Activated T-cell treated with anti-CD3 and anti-CD28 coated beads, Interleukin-2, amount 50 U/mL, for 72 hours (primary cell): ENCODE measurements at regions not wholly inside any gene's neighbourhood (a gene's known extent, or its start where the extent isn't known, plus 50 kb on each side); places are given as distances from the start of the nearest gene placed in this dataset.
"Not testable (repeated sequence)": the region's sequence is repeated elsewhere in the genome, so short reads cannot be mapped to it uniquely, and the experiment has no call there.

Experiments
- ATAC-seq, 2 donors: fragments of 150-1000 bp; cut with Tn5 transposase; replicated peaks in 1 of 2; 2 replicates each; pipeline ENCODE4 v1.10.0; 2021; ENCODE audit warnings: moderate library complexity in 2 of 2, mild to moderate bottlenecking in 1 of 2
- DNase-seq, 2 donors: peaks; one replicate each; pipeline ENCODE4 v3.0.0; 2021 to 2022; ENCODE audit warnings: mixed read lengths in 1 of 2
- H3K27ac Mint-ChIP-seq: one replicate; pipeline ENCODE4 v1.8.0; 2022; ENCODE audit warnings: mild to moderate bottlenecking, moderate library complexity, mixed read lengths
- H3K27me3 Mint-ChIP-seq: one replicate; pipeline ENCODE4 v1.8.0; 2022; ENCODE audit warnings: low read depth, mixed read lengths
- H3K36me3 Mint-ChIP-seq, 2 donors: one replicate each; pipeline ENCODE4 v1.8.0; 2022; ENCODE audit warnings: mixed read lengths in 2 of 2, mild to moderate bottlenecking in 1 of 2; ENCODE audit not compliant: insufficient read depth in 2 of 2
- H3K4me1 Mint-ChIP-seq: one replicate; pipeline ENCODE4 v1.8.0; 2022; ENCODE audit warnings: low read depth, mixed read lengths
- H3K4me3 Mint-ChIP-seq, 2 donors: one replicate each; pipeline ENCODE4 v1.8.0; 2022; ENCODE audit warnings: mild to moderate bottlenecking in 2 of 2, mixed read lengths in 2 of 2, moderate library complexity in 2 of 2
- H3K9me3 Mint-ChIP-seq, 2 donors: one replicate each; pipeline ENCODE4 v1.8.0; 2022; ENCODE audit warnings: mixed read lengths in 2 of 2

- H3K27me3 Mint-ChIP-seq, result no peaks in the 10 kb centered on the region
- no peaks in the 10 kb centered on the region for H3K4me1 Mint-ChIP-seq
- DNase-seq (no peak), ATAC-seq (no peak)
- no peak overlapping the region for H3K27ac Mint-ChIP-seq
- no peaks in the 10 kb centered on the region for H3K36me3 Mint-ChIP-seq
- peaks cover 0 to 3% of the 10 kb centered on the region in 2 donors for H3K9me3 Mint-ChIP-seq
- H3K4me3 Mint-ChIP-seq, result no peak overlapping the region
Measured at GRCh38 chr1:195733408-195733807, 874.8 kb downstream of the KCNT2 start.

- H3K4me3 Mint-ChIP-seq, result no peak overlapping the region
- ATAC-seq, result no peak
Measured at GRCh38 chr1:195731385-195731784, 876.9 kb downstream of the KCNT2 start.

GRCh38 chr1:195723796-195724194 lies 884.4 kb downstream of the KCNT2 start:
- H3K27me3 Mint-ChIP-seq, result no peaks in the 10 kb centered on the region
- ATAC-seq, result no peak
- no peaks in the 10 kb centered on the region for H3K4me1 Mint-ChIP-seq
- no peak overlapping the region for H3K27ac Mint-ChIP-seq
- no peak for DNase-seq
- H3K4me3 Mint-ChIP-seq, result no peak overlapping the region
- H3K9me3 Mint-ChIP-seq, result peaks cover 0 to 1% of the 10 kb centered on the region in 2 donors
- no peaks in the 10 kb centered on the region for H3K36me3 Mint-ChIP-seq

More at GRCh38 chr1:195731385-195731784, 876.9 kb downstream of the KCNT2 start:
- H3K27ac Mint-ChIP-seq, result no peak overlapping the region
- no peaks in the 10 kb centered on the region for H3K27me3 Mint-ChIP-seq
- no peak for DNase-seq
- H3K4me1 Mint-ChIP-seq, result no peaks in the 10 kb centered on the region
- peaks cover 0 to 3% of the 10 kb centered on the region in 2 donors for H3K9me3 Mint-ChIP-seq
- no peaks in the 10 kb centered on the region for H3K36me3 Mint-ChIP-seq

DNA sequence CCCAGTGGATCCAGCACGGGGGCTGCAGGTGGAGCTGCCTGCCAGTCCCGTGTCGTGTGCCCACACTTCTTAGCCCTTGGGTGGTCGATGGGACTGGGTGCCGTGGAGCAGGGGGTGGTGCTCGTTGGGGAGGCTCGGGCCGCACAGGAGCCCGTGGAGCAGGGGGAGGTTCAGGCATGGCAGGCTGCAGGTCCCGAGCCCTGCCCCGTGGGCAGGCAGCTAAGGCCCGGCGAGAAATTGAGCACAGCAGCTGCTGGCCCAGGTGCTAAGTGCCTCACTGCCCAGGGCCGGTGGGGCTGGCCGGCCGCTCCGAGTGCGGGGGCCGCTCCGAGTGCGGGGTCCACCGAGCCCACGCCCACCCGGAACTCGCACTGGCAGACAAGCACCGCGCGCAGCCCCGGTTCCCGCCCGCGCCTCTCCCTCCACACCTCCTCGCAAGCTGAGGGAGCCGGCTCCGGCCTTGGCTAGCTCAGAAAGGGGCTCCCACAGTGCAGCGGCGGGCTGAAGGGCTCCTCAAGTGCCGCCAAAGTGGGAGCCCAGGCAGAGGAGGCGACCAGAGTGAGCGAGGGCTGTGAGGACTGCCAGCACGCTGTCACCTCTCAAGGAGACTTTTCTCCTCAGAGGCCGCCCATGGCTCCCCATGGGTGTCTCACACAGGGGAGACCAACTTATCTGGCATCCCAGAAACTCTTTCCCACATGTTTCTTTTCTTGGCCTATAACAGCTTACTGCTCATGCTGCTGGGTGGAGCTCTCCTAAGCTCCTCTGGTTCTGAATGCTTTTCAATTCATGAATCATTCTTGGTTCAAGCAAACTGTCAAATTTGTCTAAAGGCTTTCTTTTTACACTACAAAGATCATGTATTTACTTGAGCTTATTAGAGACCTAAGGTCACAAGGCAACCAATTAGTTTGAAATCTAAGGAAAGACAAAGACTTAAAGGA lies 885.1 kb downstream of the KCNT2 start:
- not testable (repeated sequence) for DNase-seq, H3K27me3 Mint-ChIP-seq, H3K36me3 Mint-ChIP-seq, H3K9me3 Mint-ChIP-seq, ATAC-seq, H3K27ac Mint-ChIP-seq, H3K4me1 Mint-ChIP-seq, H3K4me3 Mint-ChIP-seq

DNA sequence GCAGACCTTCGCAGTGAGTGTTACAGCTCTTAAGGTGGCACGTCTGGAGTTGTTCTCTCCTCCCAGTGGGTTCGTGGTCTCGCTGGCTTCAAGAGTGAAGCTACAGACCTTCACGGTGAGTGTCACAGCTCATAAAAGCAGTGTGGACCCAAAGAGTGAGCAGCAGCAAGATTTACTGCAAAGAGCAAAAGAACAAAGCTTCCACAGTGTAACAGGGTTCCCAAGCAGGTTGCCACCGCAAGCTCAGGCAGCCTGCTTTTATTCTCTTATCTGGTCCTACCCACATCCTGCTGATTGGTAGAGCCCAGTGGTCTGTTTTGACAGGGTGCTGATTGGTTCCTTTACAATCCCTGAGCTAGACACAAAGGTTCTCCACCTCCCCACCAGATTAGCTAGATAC lies 886.1 kb downstream of the KCNT2 start:
- H3K27me3 Mint-ChIP-seq, DNase-seq, H3K4me3 Mint-ChIP-seq, H3K27ac Mint-ChIP-seq, H3K9me3 Mint-ChIP-seq, ATAC-seq, H3K36me3 Mint-ChIP-seq, H3K4me1 Mint-ChIP-seq: not testable (repeated sequence)

- Mint-ChIP-seq H3K9me3 (peaks cover 0 to 1% of the 10 kb centered on the region in 2 donors), H3K27me3 (no peaks in the 10 kb centered on the region), H3K4me3 (no peak overlapping the region), H3K27ac (no peak overlapping the region), H3K4me1 (no peaks in the 10 kb centered on the region), H3K36me3 (no peaks in the 10 kb centered on the region)
- DNase-seq, result no peak
- no peak for ATAC-seq
Measured at GRCh38 chr1:195721210-195721971, 886.8 kb downstream of the KCNT2 start.

DNA sequence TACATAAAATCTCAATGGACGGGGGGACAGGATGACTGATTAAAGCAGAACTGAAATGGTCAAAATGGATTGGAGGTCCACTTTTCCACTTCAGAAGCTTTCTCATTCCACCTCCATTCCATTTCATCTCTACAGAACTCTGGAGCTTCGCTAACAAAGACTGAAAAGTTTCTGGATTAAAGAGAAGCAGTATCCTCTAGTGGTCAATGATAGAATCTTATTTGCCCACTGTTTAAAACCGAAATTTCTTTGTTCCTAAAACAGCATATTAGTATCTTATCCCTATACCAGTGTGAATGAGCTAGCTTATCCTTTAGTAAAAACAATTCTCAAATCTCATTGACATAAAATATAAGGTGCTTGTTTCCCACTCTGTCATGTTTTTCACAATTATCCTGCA lies 890.6 kb downstream of the KCNT2 start:
- peaks cover 0 to 1% of the 10 kb centered on the region in 2 donors for H3K9me3 Mint-ChIP-seq
- H3K4me3 Mint-ChIP-seq, result no peak overlapping the region
- no peaks in the 10 kb centered on the region for H3K27me3 Mint-ChIP-seq
- H3K36me3 Mint-ChIP-seq, result no peaks in the 10 kb centered on the region
- ATAC-seq, result no peak
- no peak overlapping the region for H3K27ac Mint-ChIP-seq
- no peak for DNase-seq
- no peaks in the 10 kb centered on the region for H3K4me1 Mint-ChIP-seq

- no peak overlapping the region for H3K4me3 Mint-ChIP-seq
- no peak overlapping the region for H3K27ac Mint-ChIP-seq
- ATAC-seq (no peak), DNase-seq (no peak)
- no peaks in the 10 kb centered on the region for H3K27me3 Mint-ChIP-seq
- peaks cover 0 to 1% of the 10 kb centered on the region in 2 donors for H3K9me3 Mint-ChIP-seq
- H3K36me3 Mint-ChIP-seq, result no peaks in the 10 kb centered on the region
- no peaks in the 10 kb centered on the region for H3K4me1 Mint-ChIP-seq
Measured at GRCh38 chr1:195715652-195716051, 892.6 kb downstream of the KCNT2 start.

GRCh38 chr1:195714248-195714647 lies 894.0 kb downstream of the KCNT2 start:
- H3K27me3 Mint-ChIP-seq, result no peaks in the 10 kb centered on the region
- ATAC-seq (no peak), DNase-seq (no peak)
- H3K4me1 Mint-ChIP-seq, result no peaks in the 10 kb centered on the region
- H3K4me3 Mint-ChIP-seq, result no peak overlapping the region
- no peak overlapping the region for H3K27ac Mint-ChIP-seq
- no peaks in the 10 kb centered on the region for H3K9me3 Mint-ChIP-seq
- no peaks in the 10 kb centered on the region for H3K36me3 Mint-ChIP-seq

DNA sequence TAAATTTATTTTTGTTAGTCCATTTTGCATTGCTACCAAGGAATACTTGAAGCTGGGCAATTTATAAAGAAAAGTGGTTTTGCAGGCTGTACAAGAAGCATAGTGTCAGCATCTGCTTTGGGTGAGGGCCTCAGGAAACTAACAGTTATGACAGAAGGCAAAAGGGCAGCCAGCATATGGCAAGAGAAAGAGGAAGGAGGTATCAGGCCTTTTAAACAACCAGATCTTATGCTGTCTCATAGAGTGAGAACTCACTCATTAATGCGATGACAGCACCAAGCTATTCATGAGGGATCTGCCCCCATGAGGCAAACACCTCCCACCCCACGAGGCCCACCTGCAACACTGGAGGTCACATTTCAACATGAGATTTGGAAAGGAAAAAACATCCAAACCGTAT lies 898.4 kb downstream of the KCNT2 start:
- DNase-seq, result no peak
- Mint-ChIP-seq H3K4me1 (no peaks in the 10 kb centered on the region), H3K9me3 (no peaks in the 10 kb centered on the region), H3K36me3 (no peaks in the 10 kb centered on the region), H3K4me3 (no peak overlapping the region), H3K27ac (no peak overlapping the region), H3K27me3 (no peaks in the 10 kb centered on the region)
- no peak for ATAC-seq

- H3K4me1 Mint-ChIP-seq, result no peaks in the 10 kb centered on the region
- H3K27ac Mint-ChIP-seq, result no peak overlapping the region
- no peak overlapping the region for H3K4me3 Mint-ChIP-seq
- H3K9me3 Mint-ChIP-seq, result no peaks in the 10 kb centered on the region
- H3K27me3 Mint-ChIP-seq, result no peaks in the 10 kb centered on the region
- ATAC-seq (no peak), DNase-seq (no peak)
- H3K36me3 Mint-ChIP-seq, result no peaks in the 10 kb centered on the region
Measured at GRCh38 chr1:195704028-195704427, 904.2 kb downstream of the KCNT2 start.

GRCh38 chr1:195701149-195701548 lies 907.1 kb downstream of the KCNT2 start:
- H3K27ac Mint-ChIP-seq, result no peak overlapping the region
- DNase-seq (no peak), ATAC-seq (no peak)
- no peak overlapping the region for H3K4me3 Mint-ChIP-seq
- H3K4me1 Mint-ChIP-seq, result no peaks in the 10 kb centered on the region
- H3K36me3 Mint-ChIP-seq, result no peaks in the 10 kb centered on the region
- peaks cover 0 to under 1% of the 10 kb centered on the region in 2 donors for H3K9me3 Mint-ChIP-seq
- no peaks in the 10 kb centered on the region for H3K27me3 Mint-ChIP-seq

- ATAC-seq (no peak), DNase-seq (no peak)
- peaks cover 0 to 2% of the 10 kb centered on the region in 2 donors for H3K9me3 Mint-ChIP-seq
- no peak overlapping the region for H3K27ac Mint-ChIP-seq
- H3K27me3 Mint-ChIP-seq, result no peaks in the 10 kb centered on the region
- no peak overlapping the region for H3K4me3 Mint-ChIP-seq
- H3K36me3 Mint-ChIP-seq, result no peaks in the 10 kb centered on the region
- no peaks in the 10 kb centered on the region for H3K4me1 Mint-ChIP-seq
Measured at GRCh38 chr1:195697130-195697529, 911.1 kb downstream of the KCNT2 start.
